SHP77 treated with DMSO at 0.1 percent for 48 hours (cell line): ENCODE measurements at regions not wholly inside any gene's neighbourhood (a gene's known extent, or its start where the extent isn't known, plus 50 kb on each side); places are given as distances from the start of the nearest gene placed in this dataset.
A peak's percentile ranks its signal among the peaks of the same experiment; 100 is the strongest.
"Not testable (repeated sequence)": the region's sequence is repeated elsewhere in the genome, so short reads cannot be mapped to it uniquely, and the experiment has no call there.

Experiments
- DNase-seq: peaks from one replicate; lab custom pipeline; 2025; lab: John Stamatoyannopoulos, UW

DNA sequence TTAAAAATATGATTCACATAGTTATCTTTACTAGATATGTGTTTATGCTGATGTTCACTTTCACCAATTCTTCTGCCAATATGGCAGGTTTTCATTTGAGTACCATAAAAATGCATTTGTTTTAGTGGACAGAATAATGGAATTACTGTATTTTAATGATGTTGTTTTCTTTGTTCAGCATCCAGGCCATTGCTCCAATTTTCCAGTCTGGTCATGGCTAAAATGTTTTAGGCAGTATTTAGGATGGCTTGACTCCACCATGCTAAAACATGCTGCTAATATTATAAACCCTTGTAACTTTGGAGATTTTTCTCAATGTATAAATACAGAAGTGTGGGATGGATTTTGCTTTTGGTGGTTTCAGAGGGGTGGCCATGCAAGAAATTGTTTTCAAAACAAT is 273.0 kb upstream of the RPS23 start:
- DNase-seq: no peak

GRCh38 chr5:82549263-82549662 is 271.1 kb upstream of the RPS23 start:
- no peak for DNase-seq

GRCh38 chr5:82544004-82544403 is 265.9 kb upstream of the RPS23 start:
- DNase-seq: no peak

DNA sequence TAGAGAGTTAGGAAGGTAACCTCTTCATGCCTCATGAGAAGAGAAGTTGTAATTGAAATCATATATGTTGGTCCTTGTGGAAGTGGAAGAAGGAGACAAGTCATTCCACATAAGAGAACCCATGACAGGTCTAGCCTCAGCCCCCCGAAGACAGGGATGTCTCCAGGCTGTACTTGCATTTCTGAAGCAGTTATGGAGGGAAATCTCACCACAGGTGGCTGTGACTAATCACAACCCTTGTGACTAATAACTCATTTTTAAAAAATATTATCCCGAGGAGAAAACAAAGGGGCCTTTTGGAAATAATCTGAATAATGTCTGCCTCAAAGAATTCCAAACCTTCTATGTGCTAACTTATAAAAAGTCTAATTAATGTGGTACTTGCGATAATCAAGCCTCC is 262.1 kb upstream of the RPS23 start:
- no peak for DNase-seq

DNA sequence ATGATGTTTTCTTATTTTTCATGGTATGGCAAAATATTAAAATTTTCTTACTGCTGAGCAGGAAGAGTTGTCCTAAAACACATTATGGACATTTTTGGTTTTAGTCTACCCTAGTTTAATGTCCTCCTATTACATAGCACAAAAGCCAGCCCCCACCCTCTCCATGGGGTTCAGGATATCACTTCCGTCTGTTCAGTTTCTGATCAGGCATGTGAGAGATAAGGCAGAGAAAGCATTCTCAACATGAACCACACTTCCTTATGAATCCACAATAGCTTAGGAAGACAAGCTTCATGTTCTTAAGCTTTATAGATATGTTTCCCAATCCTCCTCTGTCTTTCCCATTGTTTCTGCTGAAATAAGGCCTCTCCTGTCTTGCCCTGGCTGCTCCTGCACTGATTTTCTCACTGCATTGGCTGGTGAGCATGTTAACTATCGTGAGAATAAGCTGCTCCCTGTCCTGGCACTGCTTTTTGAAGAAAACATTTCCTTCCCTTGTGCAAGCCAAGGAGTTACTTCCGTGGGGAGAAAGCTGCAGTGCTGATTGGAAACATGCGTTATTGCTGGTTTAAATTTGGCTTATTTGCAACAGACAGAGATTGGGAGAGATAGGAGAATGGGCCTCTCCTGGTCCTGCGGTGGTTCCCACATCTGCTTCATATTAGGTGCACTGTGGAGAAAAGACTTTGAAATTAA is 260.3 kb upstream of the RPS23 start:
- DNase-seq: no peak

- DNase-seq: no peak
Measured at GRCh38 chr5:82537687-82538306, 259.6 kb upstream of the RPS23 start.

GRCh38 chr5:82534986-82535385 is 256.8 kb upstream of the RPS23 start:
- DNase-seq: no peak

DNA sequence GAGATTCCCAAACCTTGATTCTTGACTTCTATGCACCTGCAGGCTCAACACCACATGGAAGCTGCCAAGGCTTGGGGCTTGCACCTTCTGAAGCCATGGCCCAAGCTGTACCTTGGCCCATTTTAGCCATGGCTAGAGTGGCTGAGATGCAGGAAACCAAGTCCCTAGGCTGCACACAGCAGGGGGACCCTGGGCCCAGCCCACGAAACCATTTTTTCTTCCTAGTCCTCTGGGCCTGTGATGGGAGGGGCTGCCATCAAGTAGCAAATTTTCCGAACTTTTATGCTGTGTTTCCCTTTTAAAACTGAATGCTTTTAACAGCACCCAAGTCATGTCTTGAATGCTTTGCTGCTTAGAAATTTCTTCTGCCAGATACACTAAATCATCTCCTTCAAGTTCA is 253.9 kb upstream of the RPS23 start:
- DNase-seq: not testable (repeated sequence)

DNA sequence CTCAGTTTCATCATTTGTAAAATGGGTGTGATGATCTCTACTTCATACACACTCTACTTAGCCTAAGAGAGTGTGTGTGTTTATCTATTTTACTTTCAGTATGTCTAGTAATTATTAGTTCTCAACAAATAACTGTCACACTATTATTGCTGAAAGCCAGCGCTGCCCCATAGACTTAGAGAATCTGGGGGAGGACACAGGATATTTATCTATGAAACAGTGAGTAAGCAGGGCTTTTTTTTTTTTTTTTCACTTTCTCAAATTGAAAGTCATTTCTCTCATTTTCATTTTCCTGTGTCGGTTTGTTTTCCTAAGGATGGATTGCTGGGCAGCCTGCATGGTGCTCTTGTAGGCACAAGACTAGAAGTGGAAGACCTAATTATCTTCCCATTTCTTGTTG is 248.4 kb upstream of the RPS23 start:
- no peak for DNase-seq

- DNase-seq: no peak
Measured at GRCh38 chr5:82525626-82526025, 247.5 kb upstream of the RPS23 start.

- DNase-seq: no peak
Measured at GRCh38 chr5:82523633-82524032, 245.5 kb upstream of the RPS23 start.

- no peak for DNase-seq
Measured at GRCh38 chr5:82522897-82523296, 244.7 kb upstream of the RPS23 start.

- DNase-seq: no peak
Measured at GRCh38 chr5:82521431-82522051, 243.4 kb upstream of the RPS23 start.

GRCh38 chr5:82519558-82519957 is 241.4 kb upstream of the RPS23 start:
- DNase-seq: no peak

- DNase-seq: no peak
Measured at GRCh38 chr5:82517544-82518075, 239.5 kb upstream of the RPS23 start.

DNA sequence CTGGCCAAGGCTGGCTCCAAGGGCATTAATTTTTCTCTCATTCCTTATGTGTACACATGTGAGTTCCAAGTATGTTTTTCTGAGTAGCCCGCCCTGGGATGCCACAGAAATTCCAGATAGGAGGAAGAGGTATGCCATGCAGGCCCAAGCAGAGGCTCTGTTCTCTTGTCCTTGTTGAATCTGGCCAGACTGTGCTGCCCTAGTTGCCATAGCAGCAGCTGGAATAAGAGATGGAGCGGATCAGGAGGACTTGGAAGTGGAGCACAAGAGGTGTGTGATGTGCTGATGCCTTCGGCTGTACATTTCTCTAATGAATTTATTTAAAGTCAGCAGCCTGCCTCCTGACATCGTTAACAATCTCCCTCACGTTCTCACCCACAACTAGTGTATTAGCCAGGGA is 235.6 kb upstream of the RPS23 start:
- DNase-seq: no peak

DNA sequence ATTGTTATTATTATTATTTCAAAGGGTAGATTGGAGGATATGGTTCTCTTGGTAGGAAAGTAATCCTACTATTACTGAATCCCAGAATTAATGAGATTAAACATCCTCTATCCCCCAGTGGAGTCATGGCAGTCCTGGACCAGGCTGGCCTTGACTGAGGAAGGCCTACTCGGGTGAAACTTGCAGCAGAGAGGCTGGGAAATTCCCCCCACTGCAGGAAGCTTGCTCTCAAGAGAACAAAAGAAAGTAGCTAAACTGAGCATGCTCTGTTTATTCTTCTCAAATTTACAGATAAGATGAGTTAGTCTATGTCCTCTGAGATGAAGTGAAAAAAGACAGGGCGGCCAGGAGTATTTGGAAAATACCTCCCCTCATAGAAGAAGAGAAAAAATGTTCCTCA is 233.9 kb upstream of the RPS23 start:
- DNase-seq: no peak

DNA sequence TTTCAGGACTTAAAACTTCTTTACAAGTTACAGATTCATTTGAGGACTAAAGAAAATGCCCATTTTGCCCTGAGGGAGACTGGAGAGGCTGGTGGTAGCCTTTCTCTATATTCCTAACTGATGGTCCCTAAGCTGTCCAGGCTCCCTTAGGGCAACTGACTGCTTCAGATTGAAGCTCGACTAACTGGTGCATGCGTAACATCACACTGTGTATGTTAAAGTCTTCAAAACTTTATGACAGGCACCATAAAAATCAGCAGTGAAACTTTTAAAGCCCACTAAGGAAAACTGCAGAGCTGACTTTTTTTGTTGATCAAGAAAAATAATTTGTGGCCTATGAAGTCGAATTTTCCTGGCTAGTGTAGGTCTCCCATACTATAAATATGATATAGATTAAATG is 233.0 kb upstream of the RPS23 start:
- DNase-seq: no peak

GRCh38 chr5:82509762-82510161 is 231.6 kb upstream of the RPS23 start:
- no peak for DNase-seq

DNA sequence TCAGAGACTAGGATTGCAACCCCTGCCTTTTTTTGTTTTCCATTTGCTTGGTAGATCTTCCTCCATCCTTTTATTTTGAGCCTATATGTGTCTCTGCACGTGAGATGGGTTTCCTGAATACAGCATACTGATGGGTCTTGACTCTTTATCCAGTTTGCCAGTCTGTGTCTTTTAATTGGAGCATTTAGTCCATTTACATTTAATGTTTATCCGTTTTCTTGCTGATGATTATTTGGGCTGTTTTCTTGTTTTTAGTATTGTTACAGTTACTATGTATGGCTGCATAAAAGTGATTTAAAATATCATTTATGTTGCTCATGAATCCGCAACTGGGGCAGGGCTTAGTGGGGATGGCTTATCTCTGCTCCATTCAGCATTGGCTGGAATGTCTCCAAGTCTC is 228.2 kb upstream of the RPS23 start:
- not testable (repeated sequence) for DNase-seq

DNA sequence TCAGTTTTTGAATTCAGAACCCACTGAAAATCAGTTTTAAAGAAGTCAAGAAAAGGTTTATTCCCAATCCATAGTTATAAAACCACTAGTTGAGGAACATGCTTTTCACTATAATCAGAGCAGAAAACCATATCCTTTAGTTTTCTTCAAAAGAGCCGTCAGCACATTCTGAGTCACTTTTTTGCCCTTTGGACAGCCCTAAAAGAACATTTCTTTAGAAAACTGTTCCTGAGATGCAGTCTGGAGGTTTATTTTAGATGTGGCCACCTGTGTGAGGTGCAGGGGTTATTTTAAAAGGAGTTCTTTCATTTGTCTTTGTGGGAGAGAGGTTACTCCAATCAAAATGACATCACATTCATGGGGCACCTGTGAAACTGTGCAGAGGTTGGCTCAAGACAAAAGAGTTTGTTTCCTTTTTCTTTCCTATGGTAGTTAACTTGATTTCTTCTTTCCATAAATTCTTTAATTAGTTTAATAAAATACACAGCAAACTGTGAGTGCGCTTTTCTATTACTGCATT is 221.6 kb upstream of the RPS23 start:
- DNase-seq: no peak

- DNase-seq: no peak
Measured at GRCh38 chr5:82497242-82497641, 219.1 kb upstream of the RPS23 start.

- DNase-seq: peak; percentile 2
Measured at GRCh38 chr5:82494942-82495341, 216.8 kb upstream of the RPS23 start.
